WTC11 (cell line): ENCODE measurements at regions not wholly inside any gene's neighbourhood (a gene's known extent, or its start where the extent isn't known, plus 50 kb on each side); places are given as distances from the start of the nearest gene placed in this dataset.

ENCODE experiments used
- ATAC-seq: fragments of 200-7000 bp; cut with Tn5 transposase; 2 replicates; pipeline ENCODE4 v1.10.0; 2021; ENCODE audit warnings: mild to moderate bottlenecking, moderate library complexity
- CTCF ChIA-PET: fragments of 300-600 bp; sonication (Branson Sonifier 250); formaldehyde crosslinking; loops from one replicate; lab custom pipeline; 2021; ENCODE audit warnings: antibody characterized with exemption; lab: Charles Lee
- POLR2A ChIA-PET: fragments of 350-600 bp; sonication (Branson Sonifier 250); formaldehyde crosslinking; loops from one replicate; lab custom pipeline; 2021; ENCODE audit warnings: antibody characterized with exemption; lab: Charles Lee
- DNase-seq: peaks from one replicate; pipeline ENCODE4 v3.0.0; 2021; ENCODE audit warnings: low spot score
- H3K27ac Mint-ChIP-seq: 2 replicates; pipeline ENCODE4 v1.8.0; 2021; ENCODE audit warnings: mixed read lengths
- H3K27me3 Mint-ChIP-seq: 2 replicates; pipeline ENCODE4 v1.8.0; 2021; ENCODE audit warnings: low read depth, mild to moderate bottlenecking, moderate library complexity, mixed read lengths
- H3K36me3 Mint-ChIP-seq: 2 replicates; pipeline ENCODE4 v1.8.0; 2021; ENCODE audit warnings: mixed read lengths
- H3K4me1 Mint-ChIP-seq: 2 replicates; pipeline ENCODE4 v1.8.0; 2022; ENCODE audit warnings: mixed read lengths
- H3K4me3 Mint-ChIP-seq: 2 replicates; pipeline ENCODE4 v1.8.0; 2021; ENCODE audit warnings: mild to moderate bottlenecking, moderate library complexity, mixed read lengths
- H3K9me3 Mint-ChIP-seq: 2 replicates; pipeline ENCODE4 v1.8.0; 2021; ENCODE audit warnings: mixed read lengths
- ATF3 ChIP-seq: sonication (generic); formaldehyde crosslinking; conservative IDR thresholded peaks from 2 replicates; pipeline ENCODE4 v1.8.1; 2022; ENCODE audit warnings: mild to moderate bottlenecking, missing genetic modification reagents
- ATF6 ChIP-seq: sonication (generic); formaldehyde crosslinking; IDR thresholded peaks from 2 replicates; pipeline ENCODE4 v1.8.1; 2023; ENCODE audit warnings: mild to moderate bottlenecking, missing genetic modification reagents
- CBFB ChIP-seq: sonication (generic); formaldehyde crosslinking; IDR thresholded peaks from 2 replicates; pipeline ENCODE4 v1.8.1; 2022; ENCODE audit warnings: mild to moderate bottlenecking, low read depth, missing genetic modification reagents
- E2F1 ChIP-seq: sonication (generic); formaldehyde crosslinking; IDR thresholded peaks from 2 replicates; pipeline ENCODE4 v1.8.0; 2022; ENCODE audit warnings: mild to moderate bottlenecking, missing genetic modification reagents
- E2F5 ChIP-seq: sonication (generic); formaldehyde crosslinking; IDR thresholded peaks from 2 replicates; pipeline ENCODE4 v1.8.1; 2022; ENCODE audit warnings: mild to moderate bottlenecking, moderate library complexity, missing genetic modification reagents
- EMX1 ChIP-seq: fragments of 250-450 bp; sonication (Bioruptor Pico); IDR thresholded peaks from 2 replicates; pipeline ENCODE4 v1.8.0; 2021; ENCODE audit warnings: mild to moderate bottlenecking
- ESRRA ChIP-seq: sonication (generic); formaldehyde crosslinking; IDR thresholded peaks from 2 replicates; pipeline ENCODE4 v1.8.1; 2022; ENCODE audit warnings: mild to moderate bottlenecking, missing genetic modification reagents, borderline replicate concordance
- FOXJ3 ChIP-seq: sonication (generic); formaldehyde crosslinking; IDR thresholded peaks from 2 replicates; pipeline ENCODE4 v1.9.0; 2021; ENCODE audit warnings: missing genetic modification reagents, mild to moderate bottlenecking, borderline replicate concordance
- IRF1 ChIP-seq: sonication (generic); formaldehyde crosslinking; IDR thresholded peaks from 2 replicates; pipeline ENCODE4 v1.8.0; 2023; ENCODE audit warnings: missing genetic modification reagents
- MAX ChIP-seq: sonication (generic); formaldehyde crosslinking; IDR thresholded peaks from 2 replicates; pipeline ENCODE4 v1.8.0; 2022; ENCODE audit warnings: mild to moderate bottlenecking, missing genetic modification reagents
- RORB ChIP-seq: fragments of 250-450 bp; sonication (Bioruptor Pico); IDR thresholded peaks from 2 replicates; pipeline ENCODE4 v1.9.0; 2021; ENCODE audit warnings: mild to moderate bottlenecking
- SMAD3 ChIP-seq: sonication (generic); formaldehyde crosslinking; IDR thresholded peaks from 2 replicates; pipeline ENCODE4 v1.8.0; 2022; ENCODE audit warnings: missing genetic modification reagents, mild to moderate bottlenecking, borderline replicate concordance
- SOX15 ChIP-seq: fragments of 250-450 bp; sonication (Bioruptor Pico); IDR thresholded peaks from 2 replicates; pipeline ENCODE4 v1.9.0; 2021; ENCODE audit warnings: mild to moderate bottlenecking
- TCF7 ChIP-seq: sonication (generic); formaldehyde crosslinking; IDR thresholded peaks from 2 replicates; pipeline ENCODE4 v1.8.0; 2022; ENCODE audit warnings: mild to moderate bottlenecking, low read depth, missing genetic modification reagents, moderate library complexity
- ZBTB21 ChIP-seq: sonication (generic); formaldehyde crosslinking; IDR thresholded peaks from 2 replicates; pipeline ENCODE4 v1.8.1; 2023; ENCODE audit warnings: mild to moderate bottlenecking, missing genetic modification reagents, borderline replicate concordance
- ZNF121 ChIP-seq: sonication (generic); formaldehyde crosslinking; IDR thresholded peaks from 2 replicates; pipeline ENCODE4 v1.8.0; 2023; ENCODE audit warnings: missing genetic modification reagents
- ZNF232 ChIP-seq: sonication (generic); formaldehyde crosslinking; IDR thresholded peaks from 2 replicates; pipeline ENCODE4 v1.8.0; 2022; ENCODE audit warnings: mild to moderate bottlenecking, missing genetic modification reagents
- ZNF671 ChIP-seq: fragments of 250-450 bp; sonication (Bioruptor Pico); IDR thresholded peaks from 2 replicates; pipeline ENCODE4 v1.8.0; 2021; ENCODE audit warnings: mild to moderate bottlenecking

GRCh38 chr11:109511598-109511997, 89.6 kb downstream of the C11orf87 start:
- Mint-ChIP-seq H3K4me1 (no peaks in the 10 kb centered on the region), H3K27me3 (no peaks in the 10 kb centered on the region; the same call in 1 of the 2 replicates), H3K36me3 (no peaks in the 10 kb centered on the region), H3K4me3 (no peak overlapping the region), H3K9me3 (no peaks in the 10 kb centered on the region), H3K27ac (no peak overlapping the region)
- no peak for ATAC-seq
- ChIA-PET POLR2A (no interaction called here), CTCF (no interaction called here)
- DNase-seq, result no peak
- no peak for TF ChIP-seq ZNF671 (CRISPR knock-in tag)
- TF ChIP-seq E2F1 (CRISPR knock-in tag), result no peak
- TF ChIP-seq TCF7, result no peak

- H3K27ac Mint-ChIP-seq, result no peak overlapping the region
- ChIA-PET CTCF (no interaction called here), POLR2A (no interaction called here)
- H3K9me3 Mint-ChIP-seq, result no peaks in the 10 kb centered on the region
- ATAC-seq (no peak), DNase-seq (no peak)
- H3K4me1 Mint-ChIP-seq, result no peaks in the 10 kb centered on the region
- TF ChIP-seq ESRRA (CRISPR knock-in tag), result no peak
- no peak for TF ChIP-seq IRF1 (CRISPR knock-in tag)
- TF ChIP-seq ATF3, result no peak
- TF ChIP-seq SMAD3 (CRISPR knock-in tag), result no peak
- TF ChIP-seq CBFB (CRISPR knock-in tag), result no peak
- no peak for TF ChIP-seq EMX1 (CRISPR knock-in tag)
- no peak for TF ChIP-seq MAX (CRISPR knock-in tag)
- no peak for TF ChIP-seq ZBTB21 (CRISPR knock-in tag)
- no peak for TF ChIP-seq ZNF121
- no peak for TF ChIP-seq RORB (CRISPR knock-in tag)
- TF ChIP-seq ZNF232, result no peak
- H3K36me3 Mint-ChIP-seq, result no peaks in the 10 kb centered on the region
- H3K27me3 Mint-ChIP-seq, result no peaks in the 10 kb centered on the region; the same call in 1 of the 2 replicates
- no peak overlapping the region for H3K4me3 Mint-ChIP-seq
Observed at GRCh38 chr11:109512249-109512648, 90.3 kb downstream of the C11orf87 start.

- POLR2A ChIA-PET, result no interaction called here
Observed at GRCh38 chr11:109512680-109513079, 90.7 kb downstream of the C11orf87 start.

More at GRCh38 chr11:109512680-109513079, 90.7 kb downstream of the C11orf87 start:
- no peak for TF ChIP-seq E2F5 (CRISPR knock-in tag)
- TF ChIP-seq FOXJ3 (CRISPR knock-in tag), result no peak
- TF ChIP-seq ATF6 (CRISPR knock-in tag), result no peak
- TF ChIP-seq SOX15, result no peak
- DNase-seq (no peak), ATAC-seq (no peak)
- Mint-ChIP-seq H3K27me3 (no peaks in the 10 kb centered on the region; the same call in 1 of the 2 replicates), H3K27ac (no peak overlapping the region), H3K36me3 (no peaks in the 10 kb centered on the region), H3K4me3 (no peak overlapping the region), H3K4me1 (no peaks in the 10 kb centered on the region), H3K9me3 (no peaks in the 10 kb centered on the region)
- CTCF ChIA-PET, result no interaction called here
